Progenitor cell of endocrine pancreas (in vitro differentiated cells): ENCODE measurements at regions not wholly inside any gene's neighbourhood (a gene's known extent, or its start where the extent isn't known, plus 50 kb on each side); places are given as distances from the start of the nearest gene placed in this dataset.

Experiments used
- DNase-seq: peaks from one replicate; pipeline ENCODE4 v3.0.0; 2021; ENCODE audit warnings: low spot score; ENCODE audit not compliant: unreplicated experiment
- H3K27ac Mint-ChIP-seq: 2 replicates; pipeline ENCODE4 v1.8.0; 2021; ENCODE audit warnings: mild to moderate bottlenecking, moderate library complexity, mixed read lengths
- H3K27me3 Mint-ChIP-seq: 2 replicates; pipeline ENCODE4 v1.8.0; 2021; ENCODE audit warnings: mixed read lengths
- H3K36me3 Mint-ChIP-seq: 2 replicates; pipeline ENCODE4 v1.8.0; 2022; ENCODE audit warnings: mixed read lengths; ENCODE audit not compliant: insufficient read depth
- H3K4me1 Mint-ChIP-seq: 2 replicates; pipeline ENCODE4 v1.8.0; 2021; ENCODE audit warnings: low read depth, mixed read lengths
- H3K4me3 Mint-ChIP-seq: 2 replicates; pipeline ENCODE4 v1.8.0; 2021; ENCODE audit warnings: low read depth, mild to moderate bottlenecking, moderate library complexity, mixed read lengths
- H3K9me3 Mint-ChIP-seq: 2 replicates; pipeline ENCODE4 v1.8.0; 2021; ENCODE audit warnings: low read depth, mixed read lengths
- TF ChIP-seq, protein P1 (sequence below): fragments of 200-600 bp; sonication (generic); IDR thresholded peaks from one replicate; pipeline ENCODE4 v1.5.0; 2021; ENCODE audit warnings: antibody characterized with exemption, mild to moderate bottlenecking; ENCODE audit not compliant: unreplicated experiment

DNA sequence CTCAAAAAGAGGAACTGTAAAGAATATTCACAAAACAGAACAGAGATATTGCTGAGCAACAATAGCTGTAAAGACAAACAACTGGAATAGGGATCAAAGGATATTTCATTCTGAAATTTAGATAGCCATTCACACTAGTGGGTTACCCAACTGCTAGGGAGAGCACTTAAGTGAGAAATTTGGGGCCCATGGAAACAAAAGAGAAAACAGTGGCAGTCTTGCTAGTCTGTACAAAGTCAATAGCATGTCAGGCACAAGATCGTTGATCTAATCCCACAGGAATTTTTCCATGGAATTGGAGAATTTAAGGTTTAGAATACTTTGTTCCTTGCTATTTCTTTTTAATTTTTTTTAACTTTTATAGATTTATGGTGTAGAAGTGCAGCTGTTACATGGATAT is 467.0 kb downstream of the PCDH18 start:
- Mint-ChIP-seq H3K4me3 (no peak overlapping the region), H3K36me3 (no peaks in the 10 kb centered on the region), H3K27ac (no peak overlapping the region), H3K9me3 (peaks cover 3% of the 10 kb centered on the region), H3K4me1 (no peaks in the 10 kb centered on the region), H3K27me3 (no peaks in the 10 kb centered on the region)
- TF ChIP-seq, protein P1, sequence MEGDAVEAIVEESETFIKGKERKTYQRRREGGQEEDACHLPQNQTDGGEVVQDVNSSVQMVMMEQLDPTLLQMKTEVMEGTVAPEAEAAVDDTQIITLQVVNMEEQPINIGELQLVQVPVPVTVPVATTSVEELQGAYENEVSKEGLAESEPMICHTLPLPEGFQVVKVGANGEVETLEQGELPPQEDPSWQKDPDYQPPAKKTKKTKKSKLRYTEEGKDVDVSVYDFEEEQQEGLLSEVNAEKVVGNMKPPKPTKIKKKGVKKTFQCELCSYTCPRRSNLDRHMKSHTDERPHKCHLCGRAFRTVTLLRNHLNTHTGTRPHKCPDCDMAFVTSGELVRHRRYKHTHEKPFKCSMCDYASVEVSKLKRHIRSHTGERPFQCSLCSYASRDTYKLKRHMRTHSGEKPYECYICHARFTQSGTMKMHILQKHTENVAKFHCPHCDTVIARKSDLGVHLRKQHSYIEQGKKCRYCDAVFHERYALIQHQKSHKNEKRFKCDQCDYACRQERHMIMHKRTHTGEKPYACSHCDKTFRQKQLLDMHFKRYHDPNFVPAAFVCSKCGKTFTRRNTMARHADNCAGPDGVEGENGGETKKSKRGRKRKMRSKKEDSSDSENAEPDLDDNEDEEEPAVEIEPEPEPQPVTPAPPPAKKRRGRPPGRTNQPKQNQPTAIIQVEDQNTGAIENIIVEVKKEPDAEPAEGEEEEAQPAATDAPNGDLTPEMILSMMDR = no peak
- no peak for DNase-seq

GRCh38 chr4:137063961-137064360 is 468.3 kb downstream of the PCDH18 start:
- H3K27ac Mint-ChIP-seq = no peak overlapping the region
- no peaks in the 10 kb centered on the region for H3K36me3 Mint-ChIP-seq
- H3K4me1 Mint-ChIP-seq = no peaks in the 10 kb centered on the region
- DNase-seq = no peak
- H3K27me3 Mint-ChIP-seq = no peaks in the 10 kb centered on the region
- H3K4me3 Mint-ChIP-seq = no peak overlapping the region
- TF ChIP-seq, protein P1 = no peak
- peaks cover 3% of the 10 kb centered on the region for H3K9me3 Mint-ChIP-seq

- H3K4me3 Mint-ChIP-seq = no peak overlapping the region
- H3K27me3 Mint-ChIP-seq = no peaks in the 10 kb centered on the region
- no peaks in the 10 kb centered on the region for H3K36me3 Mint-ChIP-seq
- no peak for DNase-seq
- no peaks in the 10 kb centered on the region for H3K9me3 Mint-ChIP-seq
- H3K27ac Mint-ChIP-seq = no peak overlapping the region
- TF ChIP-seq, protein P1 = no peak
- H3K4me1 Mint-ChIP-seq = peaks cover 3% of the 10 kb centered on the region
These were observed 489.1 kb downstream of the PCDH18 start for GRCh38 chr4:137043184-137043583.

DNA sequence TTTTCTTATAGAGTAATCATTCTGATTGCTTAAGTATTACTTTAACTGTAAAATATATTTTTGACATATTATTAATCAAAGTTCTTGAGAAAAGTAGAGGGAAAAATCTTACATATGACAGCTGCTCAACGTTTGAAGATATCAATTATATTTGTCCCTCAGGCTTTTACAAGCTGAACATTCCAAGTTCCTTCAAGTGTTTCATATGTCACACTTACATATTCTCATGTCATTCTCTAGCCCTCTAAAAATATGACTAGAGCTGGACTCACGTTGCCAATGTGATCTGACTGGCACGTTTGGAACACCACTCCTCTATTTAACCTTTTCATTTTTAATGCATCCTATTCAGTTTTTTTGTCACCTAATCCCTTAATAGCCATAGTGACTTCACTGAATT is 492.9 kb downstream of the PCDH18 start:
- Mint-ChIP-seq H3K27me3 (no peaks in the 10 kb centered on the region), H3K36me3 (no peaks in the 10 kb centered on the region), H3K4me3 (no peak overlapping the region), H3K9me3 (no peaks in the 10 kb centered on the region), H3K27ac (no peak overlapping the region), H3K4me1 (peaks cover 3% of the 10 kb centered on the region)
- TF ChIP-seq, protein P1 = no peak
- no peak for DNase-seq

GRCh38 chr4:137032222-137032621 is 500.1 kb downstream of the PCDH18 start:
- no peaks in the 10 kb centered on the region for H3K27me3 Mint-ChIP-seq
- H3K9me3 Mint-ChIP-seq = peaks cover 15% of the 10 kb centered on the region
- no peak for DNase-seq
- H3K4me3 Mint-ChIP-seq = no peak overlapping the region
- TF ChIP-seq, protein P1 = no peak
- no peak overlapping the region for H3K27ac Mint-ChIP-seq
- no peaks in the 10 kb centered on the region for H3K4me1 Mint-ChIP-seq
- no peaks in the 10 kb centered on the region for H3K36me3 Mint-ChIP-seq
